ENCODE measurements at regions not wholly inside any gene's neighbourhood (a gene's known extent, or its start where the extent isn't known, plus 50 kb on each side); places are given as distances from the start of the nearest gene placed in this dataset.

DNA sequence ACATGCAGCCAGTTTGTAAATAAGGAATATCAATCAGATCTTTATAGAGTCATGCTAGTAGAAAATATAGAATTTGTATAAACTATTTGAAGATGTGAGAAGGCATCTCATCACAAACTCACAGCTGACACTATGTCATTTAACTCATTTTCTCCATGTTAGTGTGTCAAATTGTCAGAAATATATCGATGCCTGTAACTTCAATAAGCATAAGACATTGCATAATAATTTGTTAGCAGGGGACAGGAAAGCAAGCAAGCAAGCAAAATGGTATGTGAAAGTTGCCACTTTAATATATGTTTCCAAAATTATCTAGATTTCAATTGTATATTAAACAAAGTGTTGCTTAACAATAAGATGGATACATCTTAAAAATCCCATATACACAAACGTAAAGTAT, 571.0 kb downstream of the ARL4A start:
- H4K20me1 ChIP-seq (ENCODE audit: insufficient read depth, low read length), result no peaks in the 10 kb centered on the region
- H3K9me3 ChIP-seq (replicated peaks; ENCODE audit: insufficient read depth, low read length), result no peaks in the 10 kb centered on the region
- no peak for TF ChIP-seq EZH2phosphoT487 (IDR thresholded peaks at IDR 0.05; ENCODE audit: low read length)
- no peak for TF ChIP-seq EZH2 (optimal IDR thresholded peaks at IDR 0.05; ENCODE audit: low read depth, low read length)
- TF ChIP-seq, protein P1, sequence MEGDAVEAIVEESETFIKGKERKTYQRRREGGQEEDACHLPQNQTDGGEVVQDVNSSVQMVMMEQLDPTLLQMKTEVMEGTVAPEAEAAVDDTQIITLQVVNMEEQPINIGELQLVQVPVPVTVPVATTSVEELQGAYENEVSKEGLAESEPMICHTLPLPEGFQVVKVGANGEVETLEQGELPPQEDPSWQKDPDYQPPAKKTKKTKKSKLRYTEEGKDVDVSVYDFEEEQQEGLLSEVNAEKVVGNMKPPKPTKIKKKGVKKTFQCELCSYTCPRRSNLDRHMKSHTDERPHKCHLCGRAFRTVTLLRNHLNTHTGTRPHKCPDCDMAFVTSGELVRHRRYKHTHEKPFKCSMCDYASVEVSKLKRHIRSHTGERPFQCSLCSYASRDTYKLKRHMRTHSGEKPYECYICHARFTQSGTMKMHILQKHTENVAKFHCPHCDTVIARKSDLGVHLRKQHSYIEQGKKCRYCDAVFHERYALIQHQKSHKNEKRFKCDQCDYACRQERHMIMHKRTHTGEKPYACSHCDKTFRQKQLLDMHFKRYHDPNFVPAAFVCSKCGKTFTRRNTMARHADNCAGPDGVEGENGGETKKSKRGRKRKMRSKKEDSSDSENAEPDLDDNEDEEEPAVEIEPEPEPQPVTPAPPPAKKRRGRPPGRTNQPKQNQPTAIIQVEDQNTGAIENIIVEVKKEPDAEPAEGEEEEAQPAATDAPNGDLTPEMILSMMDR (IDR thresholded peaks at IDR 0.05; ENCODE audit: low read length), result no peak
- no peak overlapping the region for H2AFZ ChIP-seq (ENCODE audit: low read length)
- no peaks in the 10 kb centered on the region for H3K27me3 ChIP-seq (replicated peaks; ENCODE audit: insufficient read depth, low read length)
- no peak overlapping the region for H3K4me2 ChIP-seq (ENCODE audit: low read depth, low read length)
- no peaks in the 10 kb centered on the region for H3K9me2 ChIP-seq (replicated peaks; ENCODE audit: insufficient read depth, low read length)
- H3K4me3 ChIP-seq (ENCODE audit: low read length), result no peak overlapping the region
- H3K79me2 ChIP-seq (ENCODE audit: low read length), result no peaks in the 10 kb centered on the region
- H3K9ac ChIP-seq (ENCODE audit: low read length), result no peak overlapping the region
- H3K4me1 ChIP-seq (ENCODE audit: low read length), result no peaks in the 10 kb centered on the region
- H3K27ac ChIP-seq (ENCODE audit: low read length), result no peak overlapping the region
- no peak for DNase-seq
- H3F3A ChIP-seq (ENCODE audit: insufficient read depth, low read length), result no peaks in the 10 kb centered on the region
- H3K36me3 ChIP-seq (replicated peaks; ENCODE audit: insufficient read depth, low read length), result no peaks in the 10 kb centered on the region

DNA sequence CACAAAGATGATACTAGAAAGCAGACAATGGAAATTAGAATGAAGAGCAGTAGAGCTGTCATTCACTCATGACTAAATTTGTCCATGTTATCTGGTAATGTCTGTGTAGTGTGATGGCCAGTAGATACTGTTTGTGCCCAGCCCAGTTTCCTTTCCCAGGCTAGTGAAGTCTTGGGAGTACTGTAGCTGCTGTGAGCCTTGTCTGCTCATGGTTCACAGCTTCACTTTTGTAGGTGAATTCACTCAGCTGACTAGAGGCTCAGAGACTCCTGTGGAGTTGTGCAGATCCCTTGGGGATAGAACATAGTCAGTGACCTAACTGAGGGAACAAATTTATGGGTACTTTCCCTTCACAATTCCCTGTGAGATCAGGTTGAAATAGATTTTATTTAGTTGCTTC, 572.5 kb downstream of the ARL4A start:
- no peak overlapping the region for H3K9ac ChIP-seq (ENCODE audit: low read length)
- H4K20me1 ChIP-seq (ENCODE audit: insufficient read depth, low read length), result no peaks in the 10 kb centered on the region
- no peak overlapping the region for H3K27ac ChIP-seq (ENCODE audit: low read length)
- no peak overlapping the region for H3K4me2 ChIP-seq (ENCODE audit: low read depth, low read length)
- TF ChIP-seq EZH2phosphoT487 (IDR thresholded peaks at IDR 0.05; ENCODE audit: low read length) (no peak), EZH2 (optimal IDR thresholded peaks at IDR 0.05; ENCODE audit: low read depth, low read length) (no peak)
- TF ChIP-seq, protein P1 (IDR thresholded peaks at IDR 0.05; ENCODE audit: low read length), result no peak
- H3K79me2 ChIP-seq (ENCODE audit: low read length), result no peaks in the 10 kb centered on the region
- no peaks in the 10 kb centered on the region for H3F3A ChIP-seq (ENCODE audit: insufficient read depth, low read length)
- H2AFZ ChIP-seq (ENCODE audit: low read length), result no peak overlapping the region
- no peak for DNase-seq
- no peaks in the 10 kb centered on the region for H3K36me3 ChIP-seq (replicated peaks; ENCODE audit: insufficient read depth, low read length)
- no peaks in the 10 kb centered on the region for H3K27me3 ChIP-seq (replicated peaks; ENCODE audit: insufficient read depth, low read length)
- H3K4me1 ChIP-seq (ENCODE audit: low read length), result no peaks in the 10 kb centered on the region
- H3K4me3 ChIP-seq (ENCODE audit: low read length), result no peak overlapping the region
- H3K9me3 ChIP-seq (replicated peaks; ENCODE audit: insufficient read depth, low read length), result no peaks in the 10 kb centered on the region
- no peaks in the 10 kb centered on the region for H3K9me2 ChIP-seq (replicated peaks; ENCODE audit: insufficient read depth, low read length)

DNA sequence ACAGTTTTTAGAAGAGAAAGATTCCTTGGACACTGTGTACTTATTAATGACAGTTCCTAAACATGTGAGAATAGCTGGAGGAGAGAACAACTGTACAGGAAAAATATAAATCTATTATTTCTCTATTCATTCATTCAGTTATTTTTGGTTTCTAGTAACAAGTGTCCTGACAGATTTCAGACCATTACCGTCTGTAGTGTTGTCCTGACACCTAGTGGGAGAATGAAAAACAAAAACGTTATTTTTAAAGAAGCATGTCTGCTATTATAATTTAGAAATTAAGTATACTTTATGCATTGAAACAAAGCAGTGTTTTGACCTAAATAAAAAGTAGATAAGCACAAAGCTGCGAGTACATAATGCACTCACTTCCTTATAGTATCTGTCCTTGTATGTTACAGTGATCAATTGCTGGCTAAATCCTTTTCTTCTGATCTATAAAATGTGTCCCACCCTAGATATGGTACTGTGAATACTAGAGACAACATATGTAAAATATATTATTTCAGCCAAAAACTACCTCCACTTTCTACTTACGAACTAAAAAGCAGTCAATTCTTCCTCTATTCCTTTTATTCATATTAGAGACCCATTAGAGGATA, 575.6 kb downstream of the ARL4A start:
- Histone ChIP-seq H3K4me1 (ENCODE audit: low read length) (no peaks in the 10 kb centered on the region), H3K27me3 (replicated peaks; ENCODE audit: insufficient read depth, low read length) (no peaks in the 10 kb centered on the region), H3K27ac (ENCODE audit: low read length) (no peak overlapping the region), H3K9ac (ENCODE audit: low read length) (no peak overlapping the region), H4K20me1 (ENCODE audit: insufficient read depth, low read length) (no peaks in the 10 kb centered on the region), H3K4me2 (ENCODE audit: low read depth, low read length) (no peak overlapping the region), H3K9me2 (replicated peaks; ENCODE audit: insufficient read depth, low read length) (no peaks in the 10 kb centered on the region), H3K36me3 (replicated peaks; ENCODE audit: insufficient read depth, low read length) (no peaks in the 10 kb centered on the region), H3K79me2 (ENCODE audit: low read length) (no peaks in the 10 kb centered on the region), H3K4me3 (ENCODE audit: low read length) (no peak overlapping the region), H2AFZ (ENCODE audit: low read length) (no peak overlapping the region), H3K9me3 (replicated peaks; ENCODE audit: insufficient read depth, low read length) (no peaks in the 10 kb centered on the region), H3F3A (ENCODE audit: insufficient read depth, low read length) (no peaks in the 10 kb centered on the region)
- TF ChIP-seq, protein P1 (IDR thresholded peaks at IDR 0.05; ENCODE audit: low read length), result peak; percentile 43
- TF ChIP-seq EZH2phosphoT487 (IDR thresholded peaks at IDR 0.05; ENCODE audit: low read length) (no peak), EZH2 (optimal IDR thresholded peaks at IDR 0.05; ENCODE audit: low read depth, low read length) (no peak)
- peak; percentile 54 for DNase-seq
